ENCODE measurements at regions not wholly inside any gene's neighbourhood (a gene's known extent, or its start where the extent isn't known, plus 50 kb on each side); places are given as distances from the start of the nearest gene placed in this dataset.
"Not testable (repeated sequence)": the region's sequence is repeated elsewhere in the genome, so short reads cannot be mapped to it uniquely, and the experiment has no call there.

DNA sequence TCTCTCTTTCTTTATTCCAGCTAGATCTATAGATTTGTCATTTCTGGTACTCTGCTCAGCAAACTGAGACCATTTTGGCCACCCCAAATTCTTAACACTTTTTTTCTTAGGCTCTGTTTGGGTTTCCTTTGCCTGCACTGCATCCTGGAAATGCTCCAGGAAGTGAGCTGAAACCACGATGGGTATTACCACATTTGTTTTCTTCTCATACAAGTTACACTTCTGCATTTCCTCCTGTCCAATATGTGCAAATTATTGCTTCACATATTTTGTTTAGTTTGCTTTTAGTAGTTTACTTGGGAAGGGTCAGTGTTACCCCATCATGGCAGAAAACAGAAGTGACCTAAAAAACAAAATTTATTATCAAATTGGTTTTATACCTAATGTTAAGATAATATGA, 498.6 kb upstream of the GRIN3A start:
- H3K27me3 ChIP-seq (ENCODE audit: insufficient read depth, low read length, poor library complexity, severe bottlenecking) = no peaks in the 10 kb centered on the region
- H3K9me2 ChIP-seq (replicated peaks; ENCODE audit: low read depth, low read length) = no peaks in the 10 kb centered on the region
- TF ChIP-seq, protein P1, sequence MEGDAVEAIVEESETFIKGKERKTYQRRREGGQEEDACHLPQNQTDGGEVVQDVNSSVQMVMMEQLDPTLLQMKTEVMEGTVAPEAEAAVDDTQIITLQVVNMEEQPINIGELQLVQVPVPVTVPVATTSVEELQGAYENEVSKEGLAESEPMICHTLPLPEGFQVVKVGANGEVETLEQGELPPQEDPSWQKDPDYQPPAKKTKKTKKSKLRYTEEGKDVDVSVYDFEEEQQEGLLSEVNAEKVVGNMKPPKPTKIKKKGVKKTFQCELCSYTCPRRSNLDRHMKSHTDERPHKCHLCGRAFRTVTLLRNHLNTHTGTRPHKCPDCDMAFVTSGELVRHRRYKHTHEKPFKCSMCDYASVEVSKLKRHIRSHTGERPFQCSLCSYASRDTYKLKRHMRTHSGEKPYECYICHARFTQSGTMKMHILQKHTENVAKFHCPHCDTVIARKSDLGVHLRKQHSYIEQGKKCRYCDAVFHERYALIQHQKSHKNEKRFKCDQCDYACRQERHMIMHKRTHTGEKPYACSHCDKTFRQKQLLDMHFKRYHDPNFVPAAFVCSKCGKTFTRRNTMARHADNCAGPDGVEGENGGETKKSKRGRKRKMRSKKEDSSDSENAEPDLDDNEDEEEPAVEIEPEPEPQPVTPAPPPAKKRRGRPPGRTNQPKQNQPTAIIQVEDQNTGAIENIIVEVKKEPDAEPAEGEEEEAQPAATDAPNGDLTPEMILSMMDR (conservative IDR thresholded peaks at IDR 0.05; ENCODE audit: low read length) = no peak
- TF ChIP-seq EZH2phosphoT487 (IDR thresholded peaks at IDR 0.05; ENCODE audit: borderline replicate concordance) = no peak
- H3K9me3 ChIP-seq (ENCODE audit: insufficient read depth, low read depth, low read length) = no peaks in the 10 kb centered on the region
- H3K4me1 ChIP-seq (ENCODE audit: insufficient read depth, low read length, poor library complexity, severe bottlenecking) = peaks cover 7% of the 10 kb centered on the region
- no peaks in the 10 kb centered on the region for H3F3A ChIP-seq (ENCODE audit: low read depth)
- 0 out of 2 replicates have a peak overlapping the region, but pooled peaks have one; percentile 3 for H2AFZ ChIP-seq (ENCODE audit: low read length)
- H3K36me3 ChIP-seq (ENCODE audit: insufficient read depth, low read length) = no peaks in the 10 kb centered on the region
- no peak overlapping the region for H3K9ac ChIP-seq (ENCODE audit: low read depth, low read length, poor library complexity, severe bottlenecking)
- H4K20me1 ChIP-seq (ENCODE audit: insufficient read depth, low read length, poor library complexity, severe bottlenecking) = no peaks in the 10 kb centered on the region
- H3K4me3 ChIP-seq (ENCODE audit: low read length, poor library complexity, severe bottlenecking) = no peak overlapping the region
- no peaks in the 10 kb centered on the region for H3K79me2 ChIP-seq (ENCODE audit: insufficient read depth, low read length)
- H3K4me2 ChIP-seq (ENCODE audit: low read depth, low read length, poor library complexity, severe bottlenecking) = peak overlapping the region; percentile 13

DNA sequence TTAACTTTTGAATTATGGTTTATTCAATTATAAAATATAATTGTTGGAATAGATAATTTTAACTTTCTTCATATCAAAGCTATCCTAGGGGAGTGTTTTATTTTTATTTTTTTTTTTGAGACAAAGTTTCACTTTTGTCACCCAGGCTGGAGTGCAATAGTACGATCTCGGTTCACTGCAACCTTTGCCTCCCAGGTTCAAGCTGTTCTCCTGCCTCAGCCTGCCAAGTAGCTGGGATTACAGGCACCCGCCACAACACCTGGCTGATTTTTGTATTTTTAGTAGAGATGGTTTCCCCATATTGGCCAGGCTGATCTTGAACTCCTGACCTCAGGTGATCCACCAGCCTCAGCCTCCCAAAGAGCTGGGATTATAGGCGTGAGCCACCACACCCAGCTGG, 489.0 kb upstream of the GRIN3A start:
- H2AFZ ChIP-seq (ENCODE audit: low read length); H3K9ac ChIP-seq (ENCODE audit: low read depth, low read length, poor library complexity, severe bottlenecking); H3K27me3 ChIP-seq (ENCODE audit: insufficient read depth, low read length, poor library complexity, severe bottlenecking); H3K79me2 ChIP-seq (ENCODE audit: insufficient read depth, low read length); H4K20me1 ChIP-seq (ENCODE audit: insufficient read depth, low read length, poor library complexity, severe bottlenecking); H3K9me3 ChIP-seq (ENCODE audit: insufficient read depth, low read depth, low read length); H3K4me1 ChIP-seq (ENCODE audit: insufficient read depth, low read length, poor library complexity, severe bottlenecking); H3K4me2 ChIP-seq (ENCODE audit: low read depth, low read length, poor library complexity, severe bottlenecking); H3K36me3 ChIP-seq (ENCODE audit: insufficient read depth, low read length); H3F3A ChIP-seq (ENCODE audit: low read depth); H3K4me3 ChIP-seq (ENCODE audit: low read length, poor library complexity, severe bottlenecking); H3K9me2 ChIP-seq (replicated peaks; ENCODE audit: low read depth, low read length): not testable (repeated sequence)

GRCh38 chr9:102225841-102226441, 487.5 kb upstream of the GRIN3A start:
- no peak overlapping the region for H3K4me2 ChIP-seq (ENCODE audit: low read depth, low read length, poor library complexity, severe bottlenecking)

DNA sequence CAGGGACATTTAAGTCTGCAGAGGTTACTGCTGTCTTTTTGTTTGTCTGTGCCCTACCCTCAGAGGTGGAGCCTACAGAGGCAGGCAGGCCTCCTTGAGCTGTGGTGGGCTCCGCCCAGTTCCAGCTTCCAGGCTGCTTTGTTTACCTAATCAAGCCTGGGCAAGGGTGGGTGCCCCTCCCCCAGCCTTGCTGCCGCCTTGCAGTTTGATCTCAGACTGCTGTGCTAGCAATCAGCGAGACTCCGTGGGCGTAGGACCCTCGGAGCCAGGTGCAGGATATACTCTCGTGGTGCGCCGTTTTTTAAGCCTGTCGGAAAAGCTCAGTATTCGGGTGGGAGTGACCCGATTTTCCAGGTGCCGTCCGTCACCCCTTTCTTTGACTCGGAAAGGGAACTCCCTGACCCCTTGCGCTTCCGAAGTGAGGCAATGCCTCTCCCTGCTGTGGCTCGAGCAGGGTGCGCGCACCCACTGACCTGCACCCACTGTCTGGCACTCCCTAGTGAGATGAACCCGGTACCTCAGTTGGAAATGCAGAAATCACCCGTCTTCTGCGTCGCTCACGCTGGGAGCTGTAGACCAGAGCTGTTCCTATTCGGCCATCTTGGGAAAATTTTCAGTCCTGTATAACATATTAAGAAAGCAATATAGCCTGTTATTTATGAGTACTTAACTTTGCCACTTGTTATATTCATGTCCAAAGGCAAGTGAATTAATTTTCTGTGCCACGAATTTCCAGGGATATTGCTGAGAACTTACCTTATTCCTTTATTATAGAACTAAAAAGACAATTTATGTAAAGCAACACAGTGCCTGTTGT, 485.1 kb upstream of the GRIN3A start:
- H2AFZ ChIP-seq (ENCODE audit: low read length) = not testable (repeated sequence)

More at GRCh38 chr9:102225841-102226441, 487.5 kb upstream of the GRIN3A start:
- no peaks in the 10 kb centered on the region for H3K9me3 ChIP-seq (ENCODE audit: insufficient read depth, low read depth, low read length)
- no peak overlapping the region for H3K4me3 ChIP-seq (ENCODE audit: low read length, poor library complexity, severe bottlenecking)
- no peaks in the 10 kb centered on the region for H4K20me1 ChIP-seq (ENCODE audit: insufficient read depth, low read length, poor library complexity, severe bottlenecking)
- H3K4me1 ChIP-seq (ENCODE audit: insufficient read depth, low read length, poor library complexity, severe bottlenecking) = no peaks in the 10 kb centered on the region
- TF ChIP-seq, protein P1 (conservative IDR thresholded peaks at IDR 0.05; ENCODE audit: low read length) = no peak
- TF ChIP-seq EZH2phosphoT487 (IDR thresholded peaks at IDR 0.05; ENCODE audit: borderline replicate concordance) = no peak
- H3K9me2 ChIP-seq (replicated peaks; ENCODE audit: low read depth, low read length) = no peaks in the 10 kb centered on the region
- H3K36me3 ChIP-seq (ENCODE audit: insufficient read depth, low read length) = no peaks in the 10 kb centered on the region
- no peaks in the 10 kb centered on the region for H3K27me3 ChIP-seq (ENCODE audit: insufficient read depth, low read length, poor library complexity, severe bottlenecking)
- H3F3A ChIP-seq (ENCODE audit: low read depth) = no peaks in the 10 kb centered on the region
- H2AFZ ChIP-seq (ENCODE audit: low read length) = peak overlapping the region; percentile 7; the same call in 1 of the 2 replicates
- no peak overlapping the region for H3K9ac ChIP-seq (ENCODE audit: low read depth, low read length, poor library complexity, severe bottlenecking)
- no peaks in the 10 kb centered on the region for H3K79me2 ChIP-seq (ENCODE audit: insufficient read depth, low read length)

More for the DNA sequence above, 485.1 kb upstream of the GRIN3A start:
- H3K27me3 ChIP-seq (ENCODE audit: insufficient read depth, low read length, poor library complexity, severe bottlenecking); H3K9ac ChIP-seq (ENCODE audit: low read depth, low read length, poor library complexity, severe bottlenecking); H4K20me1 ChIP-seq (ENCODE audit: insufficient read depth, low read length, poor library complexity, severe bottlenecking); H3K4me2 ChIP-seq (ENCODE audit: low read depth, low read length, poor library complexity, severe bottlenecking); H3K79me2 ChIP-seq (ENCODE audit: insufficient read depth, low read length); H3K4me1 ChIP-seq (ENCODE audit: insufficient read depth, low read length, poor library complexity, severe bottlenecking); H3F3A ChIP-seq (ENCODE audit: low read depth); H3K36me3 ChIP-seq (ENCODE audit: insufficient read depth, low read length); H3K4me3 ChIP-seq (ENCODE audit: low read length, poor library complexity, severe bottlenecking); H3K9me3 ChIP-seq (ENCODE audit: insufficient read depth, low read depth, low read length); H3K9me2 ChIP-seq (replicated peaks; ENCODE audit: low read depth, low read length): not testable (repeated sequence)
